ENCODE measurements at regions not wholly inside any gene's neighbourhood (a gene's known extent, or its start where the extent isn't known, plus 50 kb on each side); places are given as distances from the start of the nearest gene placed in this dataset.
"Not testable (repeated sequence)": the region's sequence is repeated elsewhere in the genome, so short reads cannot be mapped to it uniquely, and the experiment has no call there.

GRCh38 chr3:177714945-177715344 is 517.7 kb upstream of the TBL1XR1 start:
- Histone ChIP-seq H3K9me3 (ENCODE audit: insufficient read depth, low read depth, low read length) (no peaks in the 10 kb centered on the region), H3K4me1 (ENCODE audit: insufficient read depth, low read length) (peaks cover 8% of the 10 kb centered on the region; the same call in 1 of the 2 replicates), H3K9ac (ENCODE audit: low read depth, low read length) (no peak overlapping the region), H3K27ac (ENCODE audit: low read length) (no peak overlapping the region), H3K36me3 (ENCODE audit: insufficient read depth, low read depth, low read length) (no peaks in the 10 kb centered on the region), H3K27me3 (ENCODE audit: insufficient read depth, low read length) (no peaks in the 10 kb centered on the region), H3K4me3 (ENCODE audit: low read length) (no peak overlapping the region)

GRCh38 chr3:177715980-177716379 is 518.7 kb upstream of the TBL1XR1 start:
- Histone ChIP-seq H3K4me1 (ENCODE audit: insufficient read depth, low read length) (peaks cover 8% of the 10 kb centered on the region; the same call in 1 of the 2 replicates), H3K36me3 (ENCODE audit: insufficient read depth, low read depth, low read length) (no peaks in the 10 kb centered on the region), H3K9ac (ENCODE audit: low read depth, low read length) (no peak overlapping the region), H3K27ac (ENCODE audit: low read length) (no peak overlapping the region), H3K27me3 (ENCODE audit: insufficient read depth, low read length) (no peaks in the 10 kb centered on the region), H3K9me3 (ENCODE audit: insufficient read depth, low read depth, low read length) (no peaks in the 10 kb centered on the region), H3K4me3 (ENCODE audit: low read length) (no peak overlapping the region)

- H3K4me3 ChIP-seq (ENCODE audit: low read length); H3K27ac ChIP-seq (ENCODE audit: low read length); H3K9me3 ChIP-seq (ENCODE audit: insufficient read depth, low read depth, low read length); H3K36me3 ChIP-seq (ENCODE audit: insufficient read depth, low read depth, low read length); H3K4me1 ChIP-seq (ENCODE audit: insufficient read depth, low read length); H3K9ac ChIP-seq (ENCODE audit: low read depth, low read length); H3K27me3 ChIP-seq (ENCODE audit: insufficient read depth, low read length): not testable (repeated sequence)
These were observed 523.6 kb upstream of the TBL1XR1 start for GRCh38 chr3:177720927-177721326.

GRCh38 chr3:177721864-177722785 is 524.8 kb upstream of the TBL1XR1 start:
- H3K36me3 ChIP-seq (ENCODE audit: insufficient read depth, low read depth, low read length), result no peaks in the 10 kb centered on the region
- no peak overlapping the region for H3K4me3 ChIP-seq (ENCODE audit: low read length)
- H3K9me3 ChIP-seq (ENCODE audit: insufficient read depth, low read depth, low read length), result no peaks in the 10 kb centered on the region
- no peaks in the 10 kb centered on the region for H3K4me1 ChIP-seq (ENCODE audit: insufficient read depth, low read length)
- H3K27me3 ChIP-seq (ENCODE audit: insufficient read depth, low read length), result no peaks in the 10 kb centered on the region
- H3K27ac ChIP-seq (ENCODE audit: low read length), result no peak overlapping the region
- no peak overlapping the region for H3K9ac ChIP-seq (ENCODE audit: low read depth, low read length)

GRCh38 chr3:177724020-177724638 is 526.8 kb upstream of the TBL1XR1 start:
- no peak overlapping the region for H3K9ac ChIP-seq (ENCODE audit: low read depth, low read length)

GRCh38 chr3:177725165-177725564 is 527.9 kb upstream of the TBL1XR1 start:
- Histone ChIP-seq H3K4me1 (ENCODE audit: insufficient read depth, low read length) (peaks cover 6% of the 10 kb centered on the region; the same call in 1 of the 2 replicates), H3K36me3 (ENCODE audit: insufficient read depth, low read depth, low read length) (no peaks in the 10 kb centered on the region), H3K9ac (ENCODE audit: low read depth, low read length) (no peak overlapping the region), H3K9me3 (ENCODE audit: insufficient read depth, low read depth, low read length) (no peaks in the 10 kb centered on the region), H3K4me3 (ENCODE audit: low read length) (no peak overlapping the region), H3K27me3 (ENCODE audit: insufficient read depth, low read length) (no peaks in the 10 kb centered on the region), H3K27ac (ENCODE audit: low read length) (no peak overlapping the region)

More at GRCh38 chr3:177724020-177724638, 526.8 kb upstream of the TBL1XR1 start:
- H3K9me3 ChIP-seq (ENCODE audit: insufficient read depth, low read depth, low read length), result no peaks in the 10 kb centered on the region
- H3K4me3 ChIP-seq (ENCODE audit: low read length), result no peak overlapping the region
- H3K4me1 ChIP-seq (ENCODE audit: insufficient read depth, low read length), result no peaks in the 10 kb centered on the region
- no peak overlapping the region for H3K27ac ChIP-seq (ENCODE audit: low read length)
- no peaks in the 10 kb centered on the region for H3K27me3 ChIP-seq (ENCODE audit: insufficient read depth, low read length)
- H3K36me3 ChIP-seq (ENCODE audit: insufficient read depth, low read depth, low read length), result no peaks in the 10 kb centered on the region

DNA sequence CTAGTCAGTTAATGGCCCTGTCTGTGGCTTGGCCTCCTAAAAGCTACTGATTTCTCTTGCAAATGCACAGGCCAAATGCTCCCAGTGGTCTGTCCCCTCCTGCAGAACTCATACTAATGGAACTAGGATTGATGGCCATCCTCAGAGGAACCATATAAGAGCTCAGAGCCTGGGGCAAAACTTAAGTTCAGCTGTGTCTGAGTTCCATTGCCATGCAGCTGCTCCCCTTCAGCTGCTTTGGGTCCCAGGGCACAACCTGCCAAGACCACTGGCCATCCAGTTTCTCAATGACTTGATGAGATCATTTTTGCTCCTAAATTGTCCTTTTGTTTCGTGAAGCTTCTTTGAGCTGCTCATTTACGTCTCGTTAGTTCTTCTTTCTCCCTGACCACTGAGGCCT is 529.5 kb upstream of the TBL1XR1 start:
- H3K9me3 ChIP-seq (ENCODE audit: insufficient read depth, low read depth, low read length), result no peaks in the 10 kb centered on the region
- H3K9ac ChIP-seq (ENCODE audit: low read depth, low read length), result no peak overlapping the region
- no peaks in the 10 kb centered on the region for H3K36me3 ChIP-seq (ENCODE audit: insufficient read depth, low read depth, low read length)
- peaks cover 14% of the 10 kb centered on the region; the same call in 1 of the 2 replicates for H3K4me1 ChIP-seq (ENCODE audit: insufficient read depth, low read length)
- H3K4me3 ChIP-seq (ENCODE audit: low read length), result no peak overlapping the region
- no peak overlapping the region for H3K27ac ChIP-seq (ENCODE audit: low read length)
- H3K27me3 ChIP-seq (ENCODE audit: insufficient read depth, low read length), result no peaks in the 10 kb centered on the region

GRCh38 chr3:177729956-177730681 is 532.8 kb upstream of the TBL1XR1 start:
- Histone ChIP-seq H3K9ac (ENCODE audit: low read depth, low read length) (peak overlapping the region; percentile 49; the same call in 1 of the 2 replicates), H3K27me3 (ENCODE audit: insufficient read depth, low read length) (no peaks in the 10 kb centered on the region), H3K36me3 (ENCODE audit: insufficient read depth, low read depth, low read length) (no peaks in the 10 kb centered on the region), H3K9me3 (ENCODE audit: insufficient read depth, low read depth, low read length) (no peaks in the 10 kb centered on the region), H3K4me3 (ENCODE audit: low read length) (no peak overlapping the region), H3K27ac (ENCODE audit: low read length) (no peak overlapping the region), H3K4me1 (ENCODE audit: insufficient read depth, low read length) (peaks cover 14% of the 10 kb centered on the region; the same call in 1 of the 2 replicates)

GRCh38 chr3:177730814-177731213 is 533.5 kb upstream of the TBL1XR1 start:
- Histone ChIP-seq H3K4me1 (ENCODE audit: insufficient read depth, low read length) (peaks cover 14% of the 10 kb centered on the region; the same call in 1 of the 2 replicates), H3K27ac (ENCODE audit: low read length) (peak overlapping the region; percentile 5), H3K36me3 (ENCODE audit: insufficient read depth, low read depth, low read length) (no peaks in the 10 kb centered on the region), H3K9ac (ENCODE audit: low read depth, low read length) (no peak overlapping the region), H3K9me3 (ENCODE audit: insufficient read depth, low read depth, low read length) (no peaks in the 10 kb centered on the region), H3K4me3 (ENCODE audit: low read length) (no peak overlapping the region), H3K27me3 (ENCODE audit: insufficient read depth, low read length) (no peaks in the 10 kb centered on the region)

GRCh38 chr3:177731644-177732268 is 534.5 kb upstream of the TBL1XR1 start:
- Histone ChIP-seq H3K4me1 (ENCODE audit: insufficient read depth, low read length) (peaks cover 14% of the 10 kb centered on the region; the same call in 1 of the 2 replicates), H3K9ac (ENCODE audit: low read depth, low read length) (no peak overlapping the region), H3K9me3 (ENCODE audit: insufficient read depth, low read depth, low read length) (no peaks in the 10 kb centered on the region), H3K36me3 (ENCODE audit: insufficient read depth, low read depth, low read length) (no peaks in the 10 kb centered on the region), H3K4me3 (ENCODE audit: low read length) (no peak overlapping the region), H3K27ac (ENCODE audit: low read length) (peak overlapping the region; percentile 5), H3K27me3 (ENCODE audit: insufficient read depth, low read length) (no peaks in the 10 kb centered on the region)

DNA sequence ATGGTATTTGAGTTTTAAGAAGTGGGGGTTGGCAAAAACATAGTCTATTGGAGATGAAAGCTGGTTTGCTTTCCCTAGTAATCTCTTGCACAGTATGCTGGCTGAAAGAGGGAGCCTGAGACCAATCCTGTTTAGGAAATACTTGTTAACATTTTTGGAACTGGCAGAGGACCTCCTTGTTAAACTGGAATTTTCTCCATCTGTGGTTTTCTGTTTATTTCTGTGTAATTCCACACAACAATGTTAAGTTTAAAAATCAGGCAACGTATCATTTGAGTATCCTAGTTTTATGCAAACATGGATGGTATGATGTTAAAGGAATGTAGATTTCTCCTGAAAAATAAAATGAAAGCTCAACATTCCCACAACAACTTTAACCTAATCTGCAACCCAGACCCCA is 536.0 kb upstream of the TBL1XR1 start:
- peaks cover 14% of the 10 kb centered on the region; the same call in 1 of the 2 replicates for H3K4me1 ChIP-seq (ENCODE audit: insufficient read depth, low read length)

More for the DNA sequence above, 536.0 kb upstream of the TBL1XR1 start:
- Histone ChIP-seq H3K9me3 (ENCODE audit: insufficient read depth, low read depth, low read length) (no peaks in the 10 kb centered on the region), H3K36me3 (ENCODE audit: insufficient read depth, low read depth, low read length) (no peaks in the 10 kb centered on the region), H3K9ac (ENCODE audit: low read depth, low read length) (no peak overlapping the region), H3K27me3 (ENCODE audit: insufficient read depth, low read length) (no peaks in the 10 kb centered on the region), H3K4me3 (ENCODE audit: low read length) (no peak overlapping the region), H3K27ac (ENCODE audit: low read length) (no peak overlapping the region)
